Thyroid gland (tissue), 4 donors: ENCODE measurements at regions not wholly inside any gene's neighbourhood (a gene's known extent, or its start where the extent isn't known, plus 50 kb on each side); places are given as distances from the start of the nearest gene placed in this dataset.
"Not testable (repeated sequence)": the region's sequence is repeated elsewhere in the genome, so short reads cannot be mapped to it uniquely, and the experiment has no call there.

ENCODE experiments used
- DNase-seq, 2 donors: peaks; one replicate each; pipeline ENCODE4 v3.0.0-alpha.2; 2019
- H3K27ac ChIP-seq, 3 donors: fragments of 200-600 bp; sonication (generic); 1 replicate in 2 of 3; 2 replicates in 1 of 3; pipeline ENCODE4 v1.5.1; 2016 to 2019; ENCODE audit warnings: mild to moderate bottlenecking in 1 of 3, moderate library complexity in 1 of 3
- H3K27me3 ChIP-seq: fragments of 200-600 bp; sonication (generic); one replicate; pipeline ENCODE4 v1.5.1; 2019
- H3K36me3 ChIP-seq, 2 donors: fragments of 200-600 bp; sonication (generic); one replicate each; pipeline ENCODE4 v1.5.1; 2016 to 2019
- H3K4me1 ChIP-seq, 2 donors: fragments of 200-600 bp; sonication (generic); one replicate each; pipeline ENCODE4 v1.5.1; 2017 to 2019
- H3K4me3 ChIP-seq, 3 donors: fragments of 200-600 bp; sonication (generic); replicated peaks in 1 of 3; 1 replicate in 2 of 3; 2 replicates in 1 of 3; pipeline ENCODE4 v1.5.1; 2016; ENCODE audit warnings: mild to moderate bottlenecking in 1 of 3
- H3K9me3 ChIP-seq: fragments of 200-600 bp; sonication (generic); one replicate; pipeline ENCODE4 v1.5.1; 2017
- POLR2A ChIP-seq, 2 donors: fragments of 450-650 bp; IDR thresholded peaks; one replicate each; pipeline ENCODE4 v1.6.1; 2017; ENCODE audit warnings: antibody characterized with exemption in 2 of 2, mild to moderate bottlenecking in 2 of 2, moderate library complexity in 1 of 2
- WGBS, 2 donors: methylation state at CpG; one replicate each; pipeline ENCODE4 v1.1.5; 2017; 5-methylcytosine and 5-hydroxymethylcytosine counted together
- intact Hi-C: fragments of 100-400 bp; cut with DNase I; formaldehyde crosslinking; loops from one replicate; pipeline ENCODE4 v1.15.1; 2023
- TF ChIP-seq, protein P1 (sequence below), 6 experiments: fragments of 200-600 bp in 3 of 6; fragments of 450-650 bp in 3 of 6; sonication (generic) in 3 of 6; IDR thresholded peaks; one replicate each; pipeline ENCODE4 v1.5.1; 2016 to 2019; ENCODE audit warnings: antibody characterized with exemption in 6 of 6, mild to moderate bottlenecking in 2 of 6, inconsistent platforms in 1 of 6, moderate library complexity in 1 of 6

DNA sequence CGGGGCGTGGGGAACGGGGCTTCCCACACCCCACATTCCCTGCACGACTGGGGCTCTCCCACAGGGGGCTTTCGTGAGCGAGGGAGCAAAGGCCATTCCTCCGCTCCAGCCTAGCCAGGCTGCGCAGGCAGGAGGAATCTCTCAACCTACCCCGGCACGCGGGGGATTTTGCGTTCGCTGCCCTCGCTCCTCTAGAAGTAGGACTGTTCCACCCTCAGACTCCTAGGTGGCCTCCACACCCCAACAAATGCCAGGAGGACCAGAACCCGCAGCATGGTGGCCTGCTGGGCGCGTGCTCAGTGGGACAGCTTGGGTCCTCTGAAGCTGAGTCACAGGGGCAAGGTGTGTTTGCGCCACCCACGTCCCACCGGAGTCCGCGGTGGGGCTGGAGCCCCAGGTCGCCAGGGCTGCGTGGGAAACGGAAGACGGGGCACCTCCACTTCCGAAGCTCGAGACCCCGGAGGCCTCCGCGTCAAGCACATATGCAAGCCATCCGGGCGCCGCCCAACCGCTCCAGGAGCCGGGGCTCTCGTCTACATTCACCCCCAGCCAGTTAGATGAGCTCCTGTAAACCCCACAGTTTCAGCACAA is 1938.5 kb upstream of the DEFB115 start:
- WGBS, 2 donors, result 41 to 52% methylated on average over 23 to 34 of the region's 37 CpGs
- no peaks in the 10 kb centered on the region for H3K36me3 ChIP-seq
- H3K4me3 ChIP-seq, result no peak overlapping the region
- H3K27ac ChIP-seq, result no peak overlapping the region
- H3K9me3 ChIP-seq, result no peaks in the 10 kb centered on the region
- no peak for TF ChIP-seq POLR2A (IDR thresholded peaks at IDR 0.05)
- TF ChIP-seq, protein P1, sequence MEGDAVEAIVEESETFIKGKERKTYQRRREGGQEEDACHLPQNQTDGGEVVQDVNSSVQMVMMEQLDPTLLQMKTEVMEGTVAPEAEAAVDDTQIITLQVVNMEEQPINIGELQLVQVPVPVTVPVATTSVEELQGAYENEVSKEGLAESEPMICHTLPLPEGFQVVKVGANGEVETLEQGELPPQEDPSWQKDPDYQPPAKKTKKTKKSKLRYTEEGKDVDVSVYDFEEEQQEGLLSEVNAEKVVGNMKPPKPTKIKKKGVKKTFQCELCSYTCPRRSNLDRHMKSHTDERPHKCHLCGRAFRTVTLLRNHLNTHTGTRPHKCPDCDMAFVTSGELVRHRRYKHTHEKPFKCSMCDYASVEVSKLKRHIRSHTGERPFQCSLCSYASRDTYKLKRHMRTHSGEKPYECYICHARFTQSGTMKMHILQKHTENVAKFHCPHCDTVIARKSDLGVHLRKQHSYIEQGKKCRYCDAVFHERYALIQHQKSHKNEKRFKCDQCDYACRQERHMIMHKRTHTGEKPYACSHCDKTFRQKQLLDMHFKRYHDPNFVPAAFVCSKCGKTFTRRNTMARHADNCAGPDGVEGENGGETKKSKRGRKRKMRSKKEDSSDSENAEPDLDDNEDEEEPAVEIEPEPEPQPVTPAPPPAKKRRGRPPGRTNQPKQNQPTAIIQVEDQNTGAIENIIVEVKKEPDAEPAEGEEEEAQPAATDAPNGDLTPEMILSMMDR (IDR thresholded peaks at IDR 0.05), result no peak
- no peaks in the 10 kb centered on the region for H3K27me3 ChIP-seq
- H3K4me1 ChIP-seq, result no peaks in the 10 kb centered on the region
- no peak for DNase-seq
- intact Hi-C loops, result no loop called here

- no peaks in the 10 kb centered on the region for H3K27me3 ChIP-seq
- no peaks in the 10 kb centered on the region for H3K9me3 ChIP-seq
- no peak overlapping the region for H3K27ac ChIP-seq
- TF ChIP-seq, protein P1 (IDR thresholded peaks at IDR 0.05), result no peak
- TF ChIP-seq POLR2A (IDR thresholded peaks at IDR 0.05), result no peak
- no peaks in the 10 kb centered on the region for H3K4me1 ChIP-seq
- WGBS, 2 donors, result 14 to 31% methylated on average over 20 of the region's 23 CpGs
- H3K4me3 ChIP-seq, result no peak overlapping the region
- H3K36me3 ChIP-seq, result no peaks in the 10 kb centered on the region
- intact Hi-C loops, result no loop called here
- no peak for DNase-seq
These were observed 1937.7 kb upstream of the DEFB115 start for GRCh38 chr20:29319725-29320124.

DNA sequence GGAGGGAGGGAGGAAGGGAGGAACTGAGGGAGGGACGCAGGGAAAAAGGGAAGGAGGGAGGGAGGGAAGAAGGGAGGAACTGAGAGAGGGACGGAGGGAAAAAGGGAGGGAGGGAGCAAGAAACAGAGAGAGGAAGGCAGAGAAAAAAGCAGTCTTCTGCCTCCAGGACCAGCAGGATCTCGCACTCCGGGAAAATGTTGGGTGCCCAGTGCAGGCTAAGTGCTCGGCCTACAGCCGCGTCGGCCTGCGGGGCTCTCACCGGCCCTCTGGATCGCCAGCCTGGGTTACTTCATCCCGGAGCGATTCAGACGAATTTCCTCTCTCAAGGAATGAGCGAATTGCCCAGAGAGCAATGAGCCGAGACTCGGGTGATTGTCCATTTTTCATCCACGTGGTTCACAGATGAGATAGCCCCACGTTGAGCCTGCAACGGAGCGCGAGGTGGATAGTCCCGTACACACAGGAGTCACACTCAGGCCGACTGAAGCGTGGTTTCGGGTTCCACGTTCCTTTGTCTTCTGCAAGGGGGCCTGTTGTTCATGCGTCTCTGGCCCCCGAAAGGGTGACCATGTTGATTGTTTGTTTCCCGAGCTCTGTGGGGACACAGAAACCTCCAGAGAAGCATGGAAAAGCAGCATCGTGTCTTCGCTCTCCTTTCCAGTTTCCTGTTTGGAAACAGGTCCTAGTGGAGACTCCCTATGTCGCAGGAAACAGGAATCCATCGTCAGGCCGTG is 1937.1 kb upstream of the DEFB115 start:
- H3K4me1 ChIP-seq, H3K27me3 ChIP-seq, H3K9me3 ChIP-seq, H3K4me3 ChIP-seq, DNase-seq, H3K36me3 ChIP-seq, H3K27ac ChIP-seq, intact Hi-C loops: not testable (repeated sequence)
- 21 to 28% methylated on average over 34 of the region's 35 CpGs for WGBS, 2 donors

DNA sequence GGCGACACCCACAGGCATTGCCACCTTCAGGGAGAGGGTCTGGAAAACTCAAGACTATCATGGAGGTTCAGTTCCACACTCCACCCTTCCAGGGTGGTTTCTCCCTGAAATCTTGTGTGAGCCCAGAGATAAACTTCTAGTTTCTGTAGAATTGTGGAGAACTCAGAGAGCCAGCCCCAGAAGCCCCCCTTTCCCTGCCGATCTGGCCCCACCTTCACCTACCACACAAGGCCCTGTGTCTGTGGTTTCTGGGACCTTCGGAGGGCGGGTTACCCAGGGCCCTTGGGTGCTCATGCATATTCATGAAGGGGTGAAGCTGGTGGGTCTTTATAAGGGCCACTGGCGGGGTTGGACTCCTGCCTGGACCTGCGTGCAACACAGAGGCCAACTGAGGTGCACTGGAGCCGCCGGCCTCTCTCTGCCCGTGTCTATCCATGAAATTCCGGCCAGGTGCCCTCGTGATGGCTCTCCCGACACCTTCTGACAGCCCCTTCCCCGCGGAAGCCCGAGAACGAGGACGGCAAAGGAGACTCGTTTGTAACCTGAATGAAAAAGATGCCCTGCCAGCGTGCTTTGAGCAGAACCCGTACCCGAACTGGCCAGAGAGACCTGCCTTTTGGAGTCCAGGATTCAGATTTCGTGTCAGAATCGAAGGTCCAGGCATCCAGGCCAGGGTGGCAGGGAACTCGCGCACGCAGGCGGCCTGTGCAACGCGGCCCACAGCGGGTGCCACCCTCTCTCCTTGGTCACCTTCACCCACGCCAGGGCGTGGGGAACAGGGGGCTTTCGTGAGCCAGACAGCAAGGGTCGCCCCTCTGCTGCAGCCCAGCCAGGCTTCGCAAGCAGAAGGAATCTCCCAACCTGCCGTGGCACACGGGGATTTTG is 1933.6 kb upstream of the DEFB115 start:
- intact Hi-C loops, H3K27me3 ChIP-seq, H3K9me3 ChIP-seq, H3K27ac ChIP-seq, H3K4me1 ChIP-seq, DNase-seq, H3K36me3 ChIP-seq, H3K4me3 ChIP-seq: not testable (repeated sequence)
- 39 to 69% methylated on average over 30 to 37 of the region's 37 CpGs for WGBS, 2 donors

GRCh38 chr20:29324516-29325303 is 1932.8 kb upstream of the DEFB115 start:
- H3K4me3 ChIP-seq, H3K4me1 ChIP-seq, H3K27me3 ChIP-seq, H3K27ac ChIP-seq, H3K9me3 ChIP-seq, H3K36me3 ChIP-seq, DNase-seq, intact Hi-C loops: not testable (repeated sequence)
- 31 to 58% methylated on average over 29 to 34 of the region's 34 CpGs for WGBS, 2 donors

DNA sequence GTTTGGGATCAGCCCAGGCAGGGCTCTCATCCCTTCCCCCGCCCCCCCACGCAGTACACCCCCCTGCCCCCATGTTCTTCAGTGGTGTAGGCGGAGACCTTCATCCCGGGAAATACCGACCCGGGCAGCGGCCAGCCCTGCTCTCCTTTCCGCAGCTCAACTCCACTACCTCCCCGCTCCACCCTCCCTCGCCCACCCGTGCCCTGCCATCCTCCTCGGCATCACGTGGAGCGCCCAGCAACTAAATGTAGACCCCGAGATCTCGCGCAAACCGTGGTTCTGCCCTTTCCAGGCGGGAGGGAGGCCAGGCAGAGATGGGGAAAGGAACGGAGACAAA is 1932.2 kb upstream of the DEFB115 start:
- Histone ChIP-seq H3K36me3 (no peaks in the 10 kb centered on the region), H3K4me1 (no peaks in the 10 kb centered on the region), H3K27ac (no peak overlapping the region), H3K9me3 (no peaks in the 10 kb centered on the region), H3K4me3 (no peak overlapping the region), H3K27me3 (no peaks in the 10 kb centered on the region)
- DNase-seq, result no peak
- 29 to 67% methylated on average over 20 of the region's 20 CpGs for WGBS, 2 donors
- intact Hi-C loops, result no loop called here
- TF ChIP-seq, protein P1 (IDR thresholded peaks at IDR 0.05), result no peak
- no peak for TF ChIP-seq POLR2A (IDR thresholded peaks at IDR 0.05)

DNA sequence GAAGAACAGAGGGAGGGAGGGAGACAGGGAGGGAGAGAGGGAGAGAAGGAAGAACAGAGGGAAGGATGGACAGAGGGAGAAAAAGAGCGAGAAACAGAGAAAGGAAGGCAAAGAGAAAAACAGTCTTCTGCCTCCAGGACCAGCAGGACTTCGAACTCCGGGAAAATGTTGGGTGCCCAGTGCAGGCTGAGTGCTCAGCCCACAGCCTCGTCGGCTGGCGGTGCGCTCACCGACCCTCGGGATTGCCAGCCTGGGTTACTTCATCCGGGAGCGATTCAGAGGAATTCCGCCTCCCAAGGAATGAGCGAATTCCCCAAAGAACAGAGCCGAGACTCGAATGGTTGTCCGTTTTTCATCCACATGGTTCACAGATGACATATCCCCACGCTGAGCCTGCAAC is 1931.7 kb upstream of the DEFB115 start:
- H3K27me3 ChIP-seq, intact Hi-C loops, H3K9me3 ChIP-seq, DNase-seq, H3K4me3 ChIP-seq, H3K27ac ChIP-seq, H3K4me1 ChIP-seq, H3K36me3 ChIP-seq: not testable (repeated sequence)
- WGBS, 2 donors, result 28 to 73% methylated on average over 14 to 17 of the region's 17 CpGs
